WI38 (cell line): ENCODE measurements at regions not wholly inside any gene's neighbourhood (a gene's known extent, or its start where the extent isn't known, plus 50 kb on each side); places are given as distances from the start of the nearest gene placed in this dataset.

Source experiments
- H3K4me3 ChIP-seq: 2 replicates; pipeline ENCODE4 v1.5.1; 2011; ENCODE audit warnings: low read depth, mild to moderate bottlenecking, control low read depth, low read length
- CTCF ChIP-seq: IDR thresholded peaks from 2 replicates; pipeline ENCODE4 v1.5.1; 2012; ENCODE audit warnings: low read depth, mild to moderate bottlenecking, control low read depth, low read length

DNA sequence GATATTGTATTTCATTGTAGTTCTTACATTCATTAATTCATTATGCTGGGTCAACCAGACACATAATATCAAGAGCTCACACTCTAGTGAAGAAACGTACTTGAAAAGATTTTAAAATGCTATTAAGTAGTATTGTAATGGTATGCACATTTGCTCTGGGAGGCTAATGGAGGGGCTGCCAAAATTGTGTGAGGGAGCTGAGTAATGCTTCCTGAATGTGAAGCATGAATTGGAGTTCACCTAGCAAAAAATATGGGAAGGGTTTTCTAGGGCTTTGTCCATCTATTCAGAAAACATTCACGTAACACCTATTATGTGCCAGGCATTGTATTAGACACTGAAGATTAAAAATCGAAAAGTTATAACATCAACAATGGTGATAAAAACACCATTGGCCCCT is 403.8 kb upstream of the PDE3A start:
- no peak for TF ChIP-seq CTCF
- H3K4me3 ChIP-seq: no peak overlapping the region

DNA sequence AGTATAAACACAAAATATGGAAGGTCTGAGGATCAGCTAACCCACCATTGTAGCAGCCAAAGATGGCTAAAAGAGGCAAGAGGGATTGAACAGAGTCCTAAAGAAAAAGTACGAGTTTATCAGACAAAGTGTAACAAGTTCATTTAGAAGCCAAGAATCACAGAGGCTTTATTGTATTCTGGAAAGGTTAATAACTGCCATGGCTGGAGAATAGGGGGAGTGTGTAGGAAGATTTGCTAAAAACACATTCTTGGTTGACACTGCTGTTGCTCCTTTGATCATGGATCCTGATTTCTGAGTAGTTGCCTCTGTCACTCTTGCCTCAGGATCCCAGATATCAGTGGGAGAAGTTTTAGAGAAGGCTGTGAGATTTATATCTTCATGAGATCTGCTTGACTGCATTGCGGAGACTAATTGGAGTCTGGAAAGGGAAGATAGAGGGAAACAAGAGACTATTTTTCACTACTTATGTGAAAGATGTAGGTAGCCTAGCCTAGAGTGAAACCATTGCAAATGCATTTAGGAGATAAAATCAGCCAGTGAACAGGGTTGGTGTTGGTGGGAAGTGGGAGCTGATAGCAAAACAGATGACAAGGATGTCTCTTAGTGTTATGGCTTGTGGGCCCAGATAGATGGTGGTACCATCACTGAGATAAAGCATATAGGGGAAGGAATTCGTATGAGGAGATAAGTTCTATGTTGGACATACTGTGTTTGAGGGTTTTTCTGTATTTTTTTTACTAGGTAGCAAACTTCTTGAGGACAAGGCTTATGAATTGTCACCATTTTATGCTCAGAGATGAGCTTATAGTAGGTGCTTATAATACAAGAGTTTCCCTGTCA is 402.9 kb upstream of the PDE3A start:
- no peak overlapping the region for H3K4me3 ChIP-seq
- no peak for TF ChIP-seq CTCF

DNA sequence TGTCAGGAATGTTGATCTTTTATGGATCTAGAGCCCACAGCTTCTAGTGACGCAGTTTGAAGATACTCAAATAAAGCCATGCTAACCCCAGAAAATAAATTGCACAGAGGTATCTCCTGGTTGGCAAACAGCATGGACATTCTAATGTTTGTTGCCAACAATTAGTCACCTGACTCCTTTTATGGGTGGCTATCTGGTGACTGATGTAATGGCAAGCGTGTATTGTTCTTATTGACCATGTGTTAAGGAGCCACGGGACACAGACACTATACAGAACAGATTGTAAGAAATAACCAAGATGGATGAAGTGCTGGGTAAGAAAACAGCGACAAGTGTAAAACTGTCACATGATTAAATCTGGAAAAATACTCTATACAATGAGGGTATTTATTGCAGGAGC is 401.3 kb upstream of the PDE3A start:
- H3K4me3 ChIP-seq: no peak overlapping the region
- TF ChIP-seq CTCF: no peak

DNA sequence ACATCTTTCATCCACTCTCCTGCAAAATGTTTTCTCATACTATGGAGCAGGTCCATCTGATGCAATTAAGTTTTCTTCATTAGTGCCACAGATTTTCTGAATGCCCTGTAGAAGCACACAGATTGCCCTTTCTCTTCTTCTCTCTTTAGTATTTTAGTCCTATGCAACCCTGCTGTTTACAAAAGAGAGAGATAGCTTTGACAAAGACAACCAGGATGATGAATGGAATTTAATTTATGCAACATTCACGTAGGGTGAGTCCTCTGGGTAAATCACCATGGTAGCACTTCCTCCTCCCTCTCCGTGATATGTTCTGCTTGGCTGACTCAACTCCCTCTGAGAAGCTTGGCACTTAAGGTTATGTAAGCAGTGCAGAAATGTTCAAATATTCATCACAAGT is 400.9 kb upstream of the PDE3A start:
- no peak for TF ChIP-seq CTCF
- H3K4me3 ChIP-seq: no peak overlapping the region

DNA sequence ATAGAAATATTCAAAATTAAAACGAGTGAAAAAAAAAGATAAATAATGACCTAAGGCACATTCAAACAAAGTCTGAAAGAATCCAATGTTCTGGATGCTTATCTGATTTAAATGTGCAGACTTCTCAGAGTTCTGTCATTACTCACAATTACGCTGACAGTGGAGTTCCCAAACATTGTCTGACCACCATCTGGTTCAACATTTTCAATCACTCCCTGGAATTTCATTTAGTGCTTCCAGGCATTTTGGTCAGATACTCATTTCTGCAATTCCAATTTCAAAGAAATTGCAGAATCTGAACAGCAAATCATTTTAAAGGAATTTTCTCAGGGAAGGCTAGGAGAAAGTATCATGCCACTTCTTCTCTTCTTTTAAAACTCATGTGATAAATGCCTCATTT is 398.2 kb upstream of the PDE3A start:
- no peak for TF ChIP-seq CTCF

DNA sequence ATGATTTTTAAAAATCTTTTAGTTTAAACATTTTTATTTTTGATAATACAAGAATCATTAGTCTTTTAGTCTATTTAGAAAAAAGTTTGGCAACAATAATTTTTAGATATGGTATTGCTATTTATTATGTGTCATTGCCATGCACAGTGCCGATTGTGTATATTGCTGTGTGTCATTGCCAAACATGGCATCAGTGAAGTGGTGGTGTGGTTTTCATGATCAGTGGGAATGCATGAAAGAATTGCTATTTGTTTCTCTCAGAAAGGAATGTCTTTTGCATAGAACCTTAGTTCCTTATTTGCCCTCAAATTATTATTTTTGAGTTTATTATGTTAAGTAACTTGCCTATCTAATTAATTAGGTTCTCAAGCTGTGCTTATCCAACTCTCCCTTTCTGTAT is 397.5 kb upstream of the PDE3A start:
- no peak for TF ChIP-seq CTCF
- H3K4me3 ChIP-seq: no peak overlapping the region

More for the DNA sequence above, 398.2 kb upstream of the PDE3A start:
- H3K4me3 ChIP-seq: no peak overlapping the region

DNA sequence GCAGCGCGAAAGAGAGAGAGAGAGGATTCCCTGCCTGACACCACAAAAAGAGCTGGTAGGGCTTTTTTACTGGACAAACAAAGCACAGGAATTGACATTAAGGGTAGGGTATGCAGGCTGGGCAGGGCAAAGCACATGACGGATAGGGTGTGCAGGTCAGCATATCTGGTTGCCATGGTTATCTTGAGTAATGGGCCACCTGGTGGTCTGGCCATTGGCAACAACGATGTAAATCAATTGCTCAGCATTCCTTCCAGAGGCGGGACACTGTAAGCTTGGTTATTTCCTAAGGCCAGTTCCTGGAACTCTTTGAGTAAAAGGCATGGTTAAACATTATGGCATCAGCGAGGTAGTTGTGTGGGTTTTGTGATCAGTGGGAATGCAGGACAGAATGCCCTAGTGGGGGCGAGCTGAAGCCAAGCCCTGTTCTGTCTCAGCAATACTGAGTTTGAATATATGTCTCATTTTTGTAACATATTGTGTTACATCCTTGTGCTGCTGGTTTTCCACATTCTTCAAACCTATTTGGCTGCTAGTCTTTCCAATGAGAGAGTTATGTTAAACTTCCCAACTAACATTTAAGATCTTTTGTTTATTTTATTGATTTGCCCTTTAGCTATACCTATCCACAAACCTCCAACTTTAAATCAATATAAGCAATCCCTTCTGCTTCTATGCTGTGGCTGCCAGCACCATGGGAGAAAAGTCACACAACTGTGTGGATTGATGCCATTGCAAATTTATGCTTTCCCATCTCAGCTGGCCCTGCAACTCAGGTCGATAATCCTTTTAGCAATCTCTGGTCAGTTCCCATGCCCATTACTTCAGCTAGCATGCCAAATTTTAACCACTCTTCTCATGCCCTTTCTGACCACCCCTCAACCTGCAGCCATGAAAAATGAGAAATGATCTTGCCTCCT is 396.7 kb upstream of the PDE3A start:
- TF ChIP-seq CTCF: no peak
- H3K4me3 ChIP-seq: no peak overlapping the region
